K562 (cell line): ENCODE measurements at regions not wholly inside any gene's neighbourhood (a gene's known extent, or its start where the extent isn't known, plus 50 kb on each side); places are given as distances from the start of the nearest gene placed in this dataset.
"Not testable (repeated sequence)": the region's sequence is repeated elsewhere in the genome, so short reads cannot be mapped to it uniquely, and the experiment has no call there.

Experiments used
- ATAC-seq: fragments of 200-7000 bp; cut with Tn5 transposase; 3 replicates; pipeline ENCODE4 v1.9.1; 2020; ENCODE audit warnings: moderate library complexity
- BruUV-seq: library from RNA; stranded (reverse); fragments of 400-500 nt; replicated peaks from 2 replicates; lab custom pipeline; 2021; lab: Mats Ljungman, UMichigan
- CTCF ChIA-PET: fragments of 300-600 bp; formaldehyde crosslinking; extraction: SDS; loops from one replicate; lab custom pipeline; 2021; ENCODE audit warnings: low intra/inter-chr PET ratio; lab: Yijun Ruan, JAX
- POLR2A ChIA-PET: fragments of 300-600, 350-650 bp; sonication (Branson Sonifier 250); formaldehyde crosslinking; extraction: SDS; loops from one replicate; lab custom pipeline; 2021; ENCODE audit warnings: antibody characterized with exemption, inconsistent platforms; lab: Yijun Ruan, JAX
- DNase-seq, 4 experiments: peaks; one replicate each; pipeline versions ENCODE4 v3.0.0 to v3.0.0-alpha.2; 2011 to 2018; ENCODE audit warnings: low spot score in 3 of 4, mixed read lengths in 3 of 4; ENCODE audit errors: extremely low read depth in 1 of 4
- FAIRE-seq: peaks from 2 replicates; lab custom pipeline; 2011; peaks lifted over from hg19 to GRCh38; lab: Jason Lieb, UNC
- H2AFZ ChIP-seq: 2 replicates; pipeline ENCODE4 v1.6.0; 2011; ENCODE audit warnings: low read depth, low read length, control low read depth, inconsistent platforms
- H3K27ac ChIP-seq: fragments of 200-600 bp; 3 replicates; pipeline ENCODE4 v1.8.0; 2011; ENCODE audit warnings: low read depth, mild to moderate bottlenecking, control low read depth, inconsistent platforms, low read length, moderate library complexity, mixed read lengths; ENCODE audit errors: extremely low read depth
- H3K27me3 ChIP-seq, 2 experiments: fragments of 300-600 bp in 1 of 2; 2 replicates in 1 of 2; 3 replicates in 1 of 2; pipeline versions ENCODE4 v1.6.0 to v1.8.0; 2011; ENCODE audit warnings: inconsistent platforms in 2 of 2, low read length in 2 of 2, mild to moderate bottlenecking in 1 of 2, mixed read lengths in 1 of 2, moderate library complexity in 1 of 2; ENCODE audit not compliant: control insufficient read depth in 2 of 2, insufficient read depth in 2 of 2
- H3K36me3 ChIP-seq: fragments of 300-600 bp; 3 replicates; pipeline ENCODE4 v1.8.0; 2011; ENCODE audit warnings: mild to moderate bottlenecking, low read length, inconsistent platforms; ENCODE audit not compliant: control insufficient read depth, insufficient read depth
- H3K4me1 ChIP-seq, 2 experiments: fragments of 200-600 bp in 1 of 2; replicated peaks in 1 of 2; 2 replicates in 1 of 2; 3 replicates in 1 of 2; pipeline versions ENCODE4 v1.5.1 to v1.8.0; 2011; ENCODE audit warnings: inconsistent platforms in 2 of 2, low read length in 2 of 2, mild to moderate bottlenecking in 1 of 2, mixed read lengths in 1 of 2, moderate library complexity in 1 of 2; ENCODE audit not compliant: control insufficient read depth in 2 of 2, insufficient read depth in 2 of 2
- H3K4me2 ChIP-seq: 2 replicates; pipeline ENCODE4 v1.6.1; 2011; ENCODE audit warnings: low read length, control low read depth, inconsistent platforms, mixed read lengths; ENCODE audit not compliant: insufficient read depth
- H3K4me3 ChIP-seq: fragments of 200-600 bp; sonication (generic), shearing (Covaris generic); 2 replicates; pipeline ENCODE4 v1.5.1; 2016; ENCODE audit warnings: control low read depth, inconsistent platforms
- H3K79me2 ChIP-seq: fragments of 200-600 bp; 3 replicates; pipeline ENCODE4 v1.8.0; 2011; ENCODE audit warnings: low read length, inconsistent platforms; ENCODE audit not compliant: control insufficient read depth, insufficient read depth
- H3K9ac ChIP-seq, 2 experiments: 2 replicates each; pipeline versions ENCODE4 v1.6.0 to v1.6.1; 2011; ENCODE audit warnings: low read depth in 2 of 2, low read length in 2 of 2, control low read depth in 1 of 2, inconsistent platforms in 1 of 2, mild to moderate bottlenecking in 1 of 2, mixed read lengths in 1 of 2; ENCODE audit not compliant: insufficient read depth in 1 of 2
- H3K9me1 ChIP-seq: one replicate; pipeline ENCODE4 v1.6.0; 2011; ENCODE audit warnings: inconsistent platforms, mild to moderate bottlenecking, low read length, moderate library complexity; ENCODE audit not compliant: control insufficient read depth, insufficient read depth
- H3K9me3 ChIP-seq: replicated peaks from 2 replicates; pipeline ENCODE4 v1.5.1; 2011; ENCODE audit warnings: low read depth, low read length, inconsistent platforms; ENCODE audit not compliant: control insufficient read depth, insufficient read depth
- H4K20me1 ChIP-seq: replicated peaks from 2 replicates; pipeline ENCODE4 v1.6.1; 2011; ENCODE audit warnings: low read length, inconsistent platforms, mixed read lengths; ENCODE audit not compliant: control insufficient read depth, insufficient read depth
- WGBS: fragments of 100-300 bp; shearing (Covaris generic); methylation state at CpG from one replicate; pipeline ENCODE4 v1.1.6; 2016; ENCODE audit warnings: low coverage, mixed read lengths; ENCODE audit not compliant: insufficient coverage; ENCODE audit errors: missing lambda C conversion rate; 5-methylcytosine and 5-hydroxymethylcytosine counted together
- in situ Hi-C: fragments of 300-500 bp; cut with MboI; formaldehyde crosslinking; loops from 4 replicates; pipeline ENCODE4 v1.15.0; 2018; ENCODE audit warnings: inconsistent platforms, mixed read lengths
- intact Hi-C: fragments of 100-400 bp; cut with micrococcal nuclease; formaldehyde crosslinking; loops from 2 replicates; pipeline ENCODE4 v1.14.2; 2022

DNA sequence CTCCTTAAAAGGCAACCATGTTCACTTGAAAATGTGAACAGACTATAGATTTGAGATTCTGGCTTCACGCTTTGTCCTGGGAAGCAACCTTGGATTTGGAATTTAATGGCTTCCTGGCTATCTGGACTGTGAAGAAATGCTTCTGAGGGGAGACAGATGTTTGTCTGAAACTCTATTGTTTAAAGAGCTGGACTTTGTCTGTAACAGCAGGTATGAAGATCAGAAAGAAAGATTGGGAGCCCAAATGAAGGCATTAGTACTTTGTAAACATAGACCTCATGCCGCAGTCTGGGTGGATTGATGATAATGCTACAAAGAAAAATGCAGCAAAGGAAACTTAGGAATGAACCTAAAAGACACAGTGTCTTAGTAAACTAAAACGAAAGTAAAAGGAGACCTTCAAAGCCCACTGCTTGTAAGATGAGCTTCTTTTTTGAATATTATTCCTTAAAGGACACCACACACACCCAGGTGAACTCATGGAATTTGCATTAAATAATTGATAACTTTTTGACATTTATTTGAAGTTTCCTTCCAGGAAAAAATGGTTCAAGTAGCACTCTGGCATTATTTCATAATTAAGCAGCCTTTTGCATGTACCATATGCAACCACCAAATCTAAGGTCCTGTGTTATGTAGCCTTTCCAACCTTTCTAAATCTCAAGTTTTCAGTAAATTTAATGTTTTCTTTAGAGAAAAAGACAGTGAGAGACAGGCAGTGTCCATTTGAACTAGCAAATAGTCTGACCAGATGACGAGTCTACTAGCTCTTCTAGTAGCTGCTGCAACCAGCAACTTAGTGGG is 119.9 kb downstream of the SPDYE17 start:
- H2AFZ ChIP-seq, intact Hi-C loops, H3K27ac ChIP-seq, H3K4me1 ChIP-seq, H3K27me3 ChIP-seq, H3K9ac ChIP-seq, in situ Hi-C loops, DNase-seq, CTCF ChIA-PET, FAIRE-seq, H3K4me3 ChIP-seq, POLR2A ChIA-PET, H3K4me2 ChIP-seq, H4K20me1 ChIP-seq, BruUV-seq, ATAC-seq, H3K9me3 ChIP-seq, H3K9me1 ChIP-seq, H3K79me2 ChIP-seq, H3K36me3 ChIP-seq: not testable (repeated sequence)
- WGBS, result 1% methylated on average over 4 of the region's 4 CpGs

GRCh38 chr7:76904688-76905087 is 127.5 kb downstream of the SPDYE17 start:
- BruUV-seq, H3K79me2 ChIP-seq, H3K27ac ChIP-seq, H3K4me1 ChIP-seq, H3K9me3 ChIP-seq, DNase-seq, H2AFZ ChIP-seq, CTCF ChIA-PET, H3K4me2 ChIP-seq, ATAC-seq, H3K9ac ChIP-seq, H3K36me3 ChIP-seq, H3K27me3 ChIP-seq, H3K9me1 ChIP-seq, H4K20me1 ChIP-seq, FAIRE-seq, POLR2A ChIA-PET, H3K4me3 ChIP-seq, intact Hi-C loops, in situ Hi-C loops: not testable (repeated sequence)
- WGBS, result no CpG with 5 or more reads among the region's 1 CpG

DNA sequence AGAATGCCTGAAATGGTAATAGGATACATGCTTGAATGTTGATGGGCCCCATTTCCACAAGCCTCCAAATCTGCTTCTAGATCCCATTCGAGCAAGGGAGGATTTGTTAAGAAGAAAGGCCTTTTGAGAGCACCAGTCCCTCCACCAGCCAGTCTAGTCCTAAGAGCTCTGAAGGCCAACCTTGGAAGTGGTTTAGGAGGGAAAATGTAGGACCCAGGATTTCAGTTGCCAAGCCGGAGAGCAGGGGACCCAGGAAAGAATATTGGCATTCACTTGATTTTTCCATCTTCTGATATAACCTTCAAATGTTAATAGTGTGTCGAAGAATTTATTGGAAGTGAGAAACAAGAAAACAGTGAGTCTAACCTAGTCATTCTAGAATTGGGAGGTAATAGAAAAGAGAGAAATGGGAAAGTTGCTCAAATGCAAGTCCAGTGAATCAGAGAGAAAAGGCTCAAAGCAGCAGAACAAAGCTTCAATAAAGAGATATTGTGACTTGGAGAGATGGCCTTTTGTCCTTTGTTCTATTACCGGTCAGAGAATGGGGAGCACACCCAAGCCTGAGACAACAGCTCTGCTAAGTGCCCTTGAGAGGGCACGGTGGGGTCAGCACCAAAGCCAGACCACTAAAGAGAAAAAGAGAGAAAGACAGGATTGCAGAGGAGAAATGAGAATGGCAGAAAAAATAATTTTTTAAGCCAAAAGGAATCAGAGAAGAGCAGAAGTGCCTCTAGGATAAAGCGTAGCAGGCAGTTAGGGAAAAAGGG is 130.0 kb downstream of the SPDYE17 start:
- H3K79me2 ChIP-seq, H3K9me3 ChIP-seq, H3K4me1 ChIP-seq, H3K27me3 ChIP-seq, ATAC-seq, H2AFZ ChIP-seq, in situ Hi-C loops, POLR2A ChIA-PET, H3K36me3 ChIP-seq, CTCF ChIA-PET, BruUV-seq, intact Hi-C loops, H3K9ac ChIP-seq, H4K20me1 ChIP-seq, H3K4me3 ChIP-seq, DNase-seq, H3K27ac ChIP-seq, H3K4me2 ChIP-seq, H3K9me1 ChIP-seq: not testable (repeated sequence)
- 1% methylated on average over 6 of the region's 6 CpGs for WGBS
- FAIRE-seq, result peak; percentile 35
